ENCODE measurements at regions not wholly inside any gene's neighbourhood (a gene's known extent, or its start where the extent isn't known, plus 50 kb on each side); places are given as distances from the start of the nearest gene placed in this dataset.

- TF ChIP-seq EP300 (IDR thresholded peaks at IDR 0.05; ENCODE audit: low read depth): no peak
- TF ChIP-seq POLR2A (IDR thresholded peaks at IDR 0.05): no peak
Observed at GRCh38 chr16:73413830-73414190, 365.9 kb upstream of the ZFHX3 start.
